Activated effector memory CD4-positive, alpha-beta T cell treated with Interleukin-2 at 50 U/mL for 16 hours (primary cell): ENCODE measurements at regions not wholly inside any gene's neighbourhood (a gene's known extent, or its start where the extent isn't known, plus 50 kb on each side); places are given as distances from the start of the nearest gene placed in this dataset.
"Not testable (repeated sequence)": the region's sequence is repeated elsewhere in the genome, so short reads cannot be mapped to it uniquely, and the experiment has no call there.

Experiments
- DNase-seq: peaks from one replicate; pipeline ENCODE4 v3.0.0-alpha.2; 2020

GRCh38 chr1:144140243-144140642 is 168.5 kb upstream of the FAM72C start:
- DNase-seq, result not testable (repeated sequence)

- not testable (repeated sequence) for DNase-seq
Observed at GRCh38 chr1:144105006-144105405, 133.2 kb upstream of the FAM72C start.

DNA sequence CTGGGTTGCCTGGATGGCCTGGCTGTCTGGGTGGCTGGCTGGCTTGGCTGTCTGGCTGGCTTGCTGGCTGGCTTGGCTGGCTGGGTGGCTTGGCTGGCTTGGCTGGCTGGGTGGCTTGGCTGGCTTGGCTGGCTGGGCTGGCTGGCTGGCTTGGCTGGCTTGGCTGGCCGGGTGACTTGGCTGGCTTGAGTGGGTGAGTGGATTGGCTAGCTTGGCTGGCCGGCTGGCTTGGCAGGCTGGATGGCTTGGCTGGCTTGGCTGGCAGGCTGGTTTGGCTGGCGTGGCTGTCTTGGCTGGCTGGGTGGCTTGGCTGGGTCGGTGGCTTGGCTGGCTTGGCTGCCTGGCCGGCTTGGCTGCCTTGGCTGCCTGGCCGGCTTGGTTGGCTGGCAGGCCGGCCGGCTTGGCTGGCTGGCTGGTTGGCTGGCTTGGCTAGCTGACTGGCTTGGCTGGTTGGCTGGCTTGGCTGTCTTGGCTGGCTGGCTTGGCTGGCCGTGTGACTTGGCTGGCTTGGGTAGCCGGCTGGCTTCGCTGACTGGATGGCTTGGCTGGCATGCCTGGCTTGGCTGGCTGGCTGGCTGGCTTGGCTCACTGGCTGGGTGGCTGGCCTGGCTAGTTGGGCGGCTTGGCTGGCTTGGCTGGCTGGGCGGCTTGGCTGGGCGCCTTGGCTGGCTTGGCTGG is 132.4 kb upstream of the FAM72C start:
- DNase-seq, result peak; percentile 38

DNA sequence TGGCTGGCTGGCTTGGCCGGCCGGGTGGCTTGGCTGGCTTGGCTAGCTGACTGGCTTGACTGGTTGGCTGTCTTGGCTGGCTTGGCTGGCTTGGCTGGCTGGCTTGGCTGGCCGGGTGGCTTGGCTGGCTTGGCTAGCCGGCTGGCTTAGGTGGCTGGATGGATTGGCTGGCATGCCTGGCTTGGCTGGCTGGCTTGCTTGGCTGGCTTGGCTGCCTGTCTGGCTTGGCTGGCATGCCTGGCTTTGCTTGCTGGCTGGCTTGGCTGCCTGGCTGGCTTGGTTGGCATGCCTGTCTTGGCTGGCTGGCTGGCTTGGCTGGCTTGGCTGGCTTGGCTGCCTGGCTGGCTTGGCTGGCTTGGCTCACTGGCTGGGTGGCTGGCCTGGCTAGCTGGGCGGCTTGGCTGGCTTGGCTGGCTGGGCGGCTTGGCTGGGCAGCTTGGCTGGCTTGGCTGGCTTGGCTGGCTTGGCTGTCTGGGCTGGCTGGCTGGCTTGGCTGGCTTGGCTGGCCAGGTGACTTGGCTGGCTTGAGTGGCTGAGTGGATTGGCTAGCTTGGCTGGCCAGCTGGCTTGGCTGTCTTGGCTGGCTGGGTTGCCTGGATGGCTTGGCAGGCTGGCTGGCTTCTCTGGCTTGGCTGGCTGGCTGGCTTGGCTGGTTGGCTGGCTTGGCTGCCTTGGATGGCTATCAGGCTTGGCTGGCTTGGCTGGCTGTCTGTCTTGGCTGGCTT is 131.5 kb upstream of the FAM72C start:
- DNase-seq, result peak; percentile 38

DNA sequence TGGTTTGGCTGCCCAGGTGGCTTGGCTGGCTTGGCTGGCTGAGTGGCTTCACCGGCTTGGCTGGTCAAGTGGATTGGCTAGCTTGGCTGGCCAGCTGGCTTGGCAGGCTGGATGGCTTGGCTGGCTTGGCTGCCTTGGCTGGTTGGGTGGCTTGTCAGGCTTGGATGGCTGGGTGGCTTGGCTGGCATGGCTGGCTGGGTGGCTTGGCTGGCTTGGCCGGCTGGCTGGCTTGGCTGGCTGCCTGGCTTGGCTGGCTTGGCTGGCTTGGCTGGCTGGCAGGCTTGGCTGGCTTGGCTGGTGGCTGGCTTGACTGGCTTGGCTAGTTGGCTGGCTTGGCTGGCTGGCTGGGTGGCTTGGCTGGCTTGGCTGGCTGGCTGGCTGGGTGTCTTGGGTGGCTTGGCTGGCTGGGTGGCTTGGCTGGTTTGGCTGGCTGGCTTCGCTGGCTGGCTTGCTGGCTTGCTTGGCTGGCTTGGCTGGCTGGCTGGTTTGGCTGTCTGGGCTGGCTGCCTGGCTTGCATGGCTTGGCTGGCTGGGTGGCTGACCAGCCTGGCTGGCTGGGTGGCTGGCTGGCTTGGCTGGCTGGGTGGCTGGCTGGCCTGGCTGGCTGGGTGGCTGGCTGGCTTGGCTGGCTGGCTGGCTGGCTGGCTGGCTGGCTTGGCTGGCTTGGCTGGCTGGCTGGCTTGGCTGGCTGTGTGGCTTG is 130.4 kb upstream of the FAM72C start:
- DNase-seq, result peak; percentile 5

GRCh38 chr1:144101397-144102045 is 129.7 kb upstream of the FAM72C start:
- DNase-seq, result peak; percentile 2

- not testable (repeated sequence) for DNase-seq
Observed at GRCh38 chr1:144077167-144077841, 105.5 kb upstream of the FAM72C start.

DNA sequence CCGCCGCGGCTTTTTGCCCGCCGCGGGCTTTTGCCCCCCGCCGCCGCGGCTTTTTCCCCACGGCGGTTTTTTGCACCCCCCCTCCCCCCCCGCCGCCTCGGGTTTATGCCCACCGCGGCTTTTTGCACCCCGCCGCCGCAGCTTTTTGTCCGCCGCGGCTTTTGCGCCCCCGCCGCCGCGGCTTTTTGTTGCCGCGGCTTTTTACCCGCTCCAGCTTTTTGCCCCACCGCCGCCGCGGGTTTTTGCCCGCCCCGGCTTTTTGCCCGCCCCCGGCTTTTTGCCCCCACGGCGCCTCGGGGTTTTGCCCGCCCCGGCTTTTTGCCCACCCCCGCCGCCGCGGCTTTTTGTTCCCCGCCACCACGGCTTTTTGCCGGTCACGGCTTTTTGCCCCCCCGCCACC is 104.9 kb upstream of the FAM72C start:
- not testable (repeated sequence) for DNase-seq

- not testable (repeated sequence) for DNase-seq
Observed at GRCh38 chr1:144070394-144071053, 98.7 kb upstream of the FAM72C start.

- not testable (repeated sequence) for DNase-seq
Observed at GRCh38 chr1:144067042-144067441, 95.3 kb upstream of the FAM72C start.

DNA sequence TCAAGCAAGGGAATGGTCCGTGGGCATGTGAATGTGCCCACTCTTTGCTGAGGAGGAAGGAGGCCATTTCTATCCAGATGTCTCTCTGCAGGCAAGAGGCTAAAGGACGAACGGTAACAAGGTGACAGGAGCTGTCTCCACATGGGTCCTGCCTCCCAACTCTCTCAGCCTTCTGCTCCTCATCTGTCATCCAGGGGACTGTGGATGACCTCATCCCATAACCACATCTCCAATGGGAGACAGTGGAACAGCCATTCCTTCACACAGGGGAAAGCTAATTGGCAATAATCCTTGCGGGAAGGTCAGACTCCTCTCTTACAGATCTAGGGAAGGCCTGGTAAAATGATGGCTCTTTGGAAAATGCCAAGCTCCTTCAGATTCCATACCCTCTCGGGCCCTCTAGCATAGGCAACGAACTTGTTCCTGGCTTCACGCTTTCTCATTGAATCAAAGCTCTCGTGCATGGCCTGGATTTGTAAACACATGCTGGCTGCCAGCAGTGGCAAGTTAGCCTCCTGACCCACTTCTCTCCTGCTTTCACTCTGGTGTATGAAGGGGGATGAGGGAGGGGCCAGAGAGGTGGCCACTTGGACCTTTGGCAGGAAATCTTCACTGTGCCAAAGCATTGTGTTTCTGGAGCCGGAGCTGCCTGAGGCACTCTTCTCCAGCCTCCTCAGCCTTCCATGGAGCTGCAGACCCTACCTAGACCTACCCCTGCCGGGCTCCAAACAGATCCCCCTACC is 94.5 kb upstream of the FAM72C start:
- not testable (repeated sequence) for DNase-seq

GRCh38 chr1:144065299-144066060 is 93.7 kb upstream of the FAM72C start:
- DNase-seq, result not testable (repeated sequence)

DNA sequence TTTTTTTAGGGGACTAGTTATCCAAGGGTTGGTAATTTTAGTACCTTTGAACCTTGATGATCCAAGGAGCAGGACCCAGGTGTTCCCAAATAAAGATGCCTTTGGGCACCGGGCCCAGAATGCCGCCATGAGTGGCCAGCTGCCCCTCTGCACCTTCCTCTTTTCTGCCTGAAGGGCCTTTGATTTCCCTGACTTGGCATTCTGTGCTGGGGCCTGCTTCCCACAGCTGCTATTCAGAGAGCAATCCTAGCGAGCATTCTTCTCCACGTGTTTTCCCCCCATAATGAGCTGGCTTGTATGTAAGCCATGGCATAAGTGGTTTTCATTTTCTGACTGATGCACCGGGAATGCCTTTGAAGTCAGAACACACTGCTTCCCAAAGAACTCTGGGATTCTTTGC is 77.6 kb upstream of the FAM72C start:
- DNase-seq, result not testable (repeated sequence)

GRCh38 chr1:144046645-144047044 is 74.9 kb upstream of the FAM72C start:
- DNase-seq, result not testable (repeated sequence)

DNA sequence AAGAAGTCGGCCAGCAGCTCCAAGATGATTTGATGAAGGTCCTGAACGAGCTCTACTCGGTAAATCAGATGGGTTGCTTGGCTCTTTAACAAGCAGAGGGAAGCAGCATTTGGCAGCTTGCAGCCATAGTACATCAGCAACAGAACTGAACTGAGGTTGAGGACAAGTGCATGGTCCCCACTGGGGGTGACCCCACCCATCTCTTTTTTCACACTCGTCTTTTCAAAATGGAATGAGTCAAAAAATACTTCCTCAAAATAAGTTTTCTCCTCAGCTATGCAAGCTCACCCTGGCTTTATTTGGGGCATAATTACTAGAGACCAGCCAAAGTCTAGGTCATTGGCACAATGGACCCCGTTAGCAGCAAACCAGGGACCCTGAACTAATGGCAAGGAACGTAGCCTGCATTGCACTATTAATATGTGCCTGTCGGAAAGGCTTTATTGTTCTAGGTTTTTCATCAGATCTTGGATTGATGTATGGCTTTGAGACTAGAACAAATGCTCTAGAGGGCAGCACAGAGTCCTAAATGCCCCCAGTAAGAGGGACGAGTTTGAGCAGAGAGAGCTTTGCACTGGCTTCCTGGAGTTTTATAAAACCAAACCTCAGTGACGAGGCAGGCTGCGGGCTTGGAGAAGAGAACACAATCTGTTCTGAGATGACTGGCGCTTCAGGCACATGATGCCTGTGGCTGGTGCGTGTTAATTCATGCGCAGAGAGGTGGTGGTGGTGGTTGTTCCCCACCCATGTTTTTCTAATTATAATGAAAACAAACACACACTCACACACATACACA is 74.2 kb upstream of the FAM72C start:
- DNase-seq, result not testable (repeated sequence)

DNA sequence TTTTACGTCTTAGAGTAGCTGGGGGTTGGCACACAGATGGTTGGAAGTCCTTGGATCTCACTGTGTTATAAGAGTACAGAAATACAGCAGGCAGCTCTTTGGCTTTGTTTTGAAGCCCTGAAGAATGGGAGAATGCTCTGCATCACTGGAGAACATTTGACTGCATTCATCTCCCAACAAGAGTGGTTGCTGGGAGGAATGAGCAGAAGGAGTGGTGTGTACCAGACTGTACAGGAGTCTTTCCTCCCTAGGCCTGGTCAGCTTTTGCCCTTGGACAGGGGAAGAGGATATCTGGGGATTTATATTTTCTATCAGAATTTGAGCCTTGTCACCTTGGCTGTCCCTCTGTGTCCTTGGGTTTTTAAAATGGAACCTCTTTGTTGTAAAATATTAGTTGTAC is 70.5 kb upstream of the FAM72C start:
- DNase-seq, result not testable (repeated sequence)

GRCh38 chr1:144040293-144040692 is 68.5 kb upstream of the FAM72C start:
- not testable (repeated sequence) for DNase-seq

GRCh38 chr1:144034045-144034444 is 62.3 kb upstream of the FAM72C start:
- DNase-seq, result not testable (repeated sequence)

- not testable (repeated sequence) for DNase-seq
Observed at GRCh38 chr1:144031550-144031949, 59.8 kb upstream of the FAM72C start.

- DNase-seq, result not testable (repeated sequence)
Observed at GRCh38 chr1:144026022-144026421, 54.2 kb upstream of the FAM72C start.
